CD4-positive, CD25-positive, alpha-beta regulatory T cell (primary cell): ENCODE measurements at regions not wholly inside any gene's neighbourhood (a gene's known extent, or its start where the extent isn't known, plus 50 kb on each side); places are given as distances from the start of the nearest gene placed in this dataset.

ENCODE experiments used
- ATAC-seq, 2 donors: fragments of 150-1000 bp; cut with Tn5 transposase; one replicate each; pipeline ENCODE4 v1.10.0; 2021; ENCODE audit warnings: low read depth in 2 of 2, moderate number of reproducible peaks in 2 of 2, moderate library complexity in 1 of 2
- DNase-seq, 3 donors: peaks; one replicate each; pipeline versions ENCODE4 v3.0.0 to v3.0.0-alpha.2; 2012 to 2022; ENCODE audit warnings: mixed read lengths in 1 of 3
- H3K27ac ChIP-seq: one replicate; pipeline ENCODE4 v1.7.0; 2013; ENCODE audit warnings: mild to moderate bottlenecking, low read length; ENCODE audit not compliant: insufficient read depth, poor library complexity, severe bottlenecking
- H3K27me3 ChIP-seq: one replicate; pipeline ENCODE4 v1.7.0; 2013; ENCODE audit warnings: low read length; ENCODE audit not compliant: control insufficient read depth, insufficient read depth
- H3K36me3 ChIP-seq: one replicate; pipeline ENCODE4 v1.7.0; 2013; ENCODE audit warnings: mild to moderate bottlenecking, low read length, moderate library complexity; ENCODE audit not compliant: control insufficient read depth, insufficient read depth
- H3K4me1 ChIP-seq: 2 replicates; pipeline ENCODE4 v1.7.0; 2013; ENCODE audit warnings: mild to moderate bottlenecking, low read length; ENCODE audit not compliant: insufficient read depth, control insufficient read depth, poor library complexity, severe bottlenecking
- H3K4me3 ChIP-seq: one replicate; pipeline ENCODE4 v1.7.0; 2013; ENCODE audit warnings: low read depth, mild to moderate bottlenecking, low read length, moderate library complexity
- H3K9me3 ChIP-seq, 2 experiments: 1 replicate in 1 of 2; 2 replicates in 1 of 2; pipeline ENCODE4 v1.7.0; 2013; ENCODE audit warnings: low read length in 2 of 2, mild to moderate bottlenecking in 1 of 2, moderate library complexity in 1 of 2; ENCODE audit not compliant: control insufficient read depth in 2 of 2
- H3K27ac Mint-ChIP-seq, 3 donors: one replicate each; pipeline ENCODE4 v1.8.0; 2020 to 2022; ENCODE audit warnings: mild to moderate bottlenecking in 3 of 3, mixed read lengths in 3 of 3, moderate library complexity in 2 of 3
- H3K27me3 Mint-ChIP-seq: one replicate; pipeline ENCODE4 v1.8.0; 2022; ENCODE audit warnings: mild to moderate bottlenecking, mixed read lengths
- H3K36me3 Mint-ChIP-seq: one replicate; pipeline ENCODE4 v1.8.0; 2020; ENCODE audit warnings: mixed read lengths
- H3K4me1 Mint-ChIP-seq, 4 donors: one replicate each; pipeline ENCODE4 v1.8.0; 2020 to 2022; ENCODE audit warnings: mixed read lengths in 4 of 4, mild to moderate bottlenecking in 1 of 4
- H3K4me3 Mint-ChIP-seq, 4 donors: one replicate each; pipeline ENCODE4 v1.8.0; 2020 to 2022; ENCODE audit warnings: mild to moderate bottlenecking in 4 of 4, mixed read lengths in 4 of 4, moderate library complexity in 3 of 4
- H3K9me3 Mint-ChIP-seq, 7 donors: one replicate each; pipeline ENCODE4 v1.8.0; 2020 to 2022; ENCODE audit warnings: mixed read lengths in 7 of 7, mild to moderate bottlenecking in 3 of 7, moderate library complexity in 2 of 7

DNA sequence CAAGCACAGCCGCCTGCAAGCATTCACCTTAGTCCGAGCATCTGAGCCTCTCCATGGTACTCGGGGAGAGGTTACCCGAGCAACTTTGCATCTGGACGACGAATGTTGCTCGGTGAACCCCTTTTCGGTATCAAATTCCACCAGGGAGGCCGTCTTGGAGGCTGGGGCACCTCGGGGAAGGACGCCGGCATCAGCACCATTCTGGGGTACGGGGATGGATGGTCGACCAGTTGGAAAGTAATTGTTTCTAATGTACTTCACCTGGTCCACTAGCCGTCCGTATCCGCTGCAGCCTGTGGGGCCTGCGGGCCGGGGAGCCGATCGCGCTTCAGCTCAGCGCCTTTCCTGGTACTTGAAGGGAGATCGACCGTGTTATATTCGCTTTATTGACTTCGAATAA, 161.7 kb upstream of the RTL1 start:
- Mint-ChIP-seq H3K36me3 (no peaks in the 10 kb centered on the region), H3K4me3 (no peak overlapping the region), H3K9me3 (peaks cover 0 to 2% (median 0%) of the 10 kb centered on the region in 7 donors), H3K27me3 (peaks cover 4% of the 10 kb centered on the region), H3K4me1 (peaks cover 0 to 6% (median 0%) of the 10 kb centered on the region in 4 donors), H3K27ac (no peak overlapping the region)
- no peak overlapping the region for H3K4me3 ChIP-seq
- H3K4me1 ChIP-seq: no peaks in the 10 kb centered on the region
- no peak overlapping the region for H3K27ac ChIP-seq
- H3K9me3 ChIP-seq: no peaks in the 10 kb centered on the region
- no peaks in the 10 kb centered on the region for H3K27me3 ChIP-seq
- no peak for DNase-seq
- no peak for ATAC-seq
- no peaks in the 10 kb centered on the region for H3K36me3 ChIP-seq

DNA sequence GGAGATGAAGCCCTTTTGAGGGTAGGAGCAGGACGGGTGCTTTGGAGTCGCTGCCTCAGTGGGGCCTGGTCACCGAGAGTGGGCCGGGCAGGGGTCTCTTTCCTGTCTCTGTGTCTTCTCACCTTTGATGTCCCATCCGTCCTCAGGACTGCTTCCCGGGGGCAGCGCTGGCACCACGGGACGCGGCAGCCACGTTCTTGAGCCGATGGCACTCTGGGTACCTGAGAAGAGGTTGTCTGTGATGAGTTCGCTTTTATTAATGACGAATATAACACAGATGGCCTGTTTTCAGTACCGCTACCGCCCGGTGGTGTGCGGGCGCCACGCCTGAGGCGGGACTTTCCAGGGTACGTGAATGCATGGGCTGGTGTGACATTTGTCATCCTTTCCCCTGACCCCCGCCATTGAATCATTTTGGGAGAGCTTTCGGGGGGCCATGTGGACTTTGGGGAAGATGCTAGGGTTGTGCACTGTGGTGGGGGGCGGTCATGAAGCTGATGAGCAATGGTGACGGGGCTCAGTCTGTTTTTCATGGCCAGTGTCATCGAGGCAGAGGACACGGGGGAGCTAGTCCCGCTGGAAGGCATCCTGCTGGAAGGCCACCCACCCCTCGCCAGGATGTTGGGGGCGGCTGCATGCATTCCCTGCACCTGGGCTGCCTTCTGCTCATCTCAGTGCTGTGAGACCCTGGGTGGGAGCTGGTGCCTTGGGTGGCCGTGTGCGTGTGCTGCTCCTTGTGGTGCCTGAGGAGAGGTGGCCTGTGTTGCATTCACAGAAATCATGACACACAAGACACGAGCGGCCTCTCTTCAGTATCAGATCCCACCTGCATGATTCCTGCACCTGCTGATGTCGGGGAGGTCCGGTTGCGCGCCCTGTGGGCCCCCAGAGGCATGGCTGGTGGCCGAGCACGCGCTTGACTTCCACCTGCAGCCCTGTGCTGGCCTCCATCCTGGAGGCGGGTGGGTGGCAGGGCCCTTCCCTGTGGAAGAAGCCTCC, 162.5 kb upstream of the RTL1 start:
- Histone ChIP-seq H3K9me3 (no peaks in the 10 kb centered on the region), H3K4me3 (no peak overlapping the region), H3K36me3 (no peaks in the 10 kb centered on the region), H3K27ac (no peak overlapping the region), H3K4me1 (no peaks in the 10 kb centered on the region), H3K27me3 (no peaks in the 10 kb centered on the region)
- peaks cover 4% of the 10 kb centered on the region for H3K27me3 Mint-ChIP-seq
- peaks cover 0 to 6% (median 0%) of the 10 kb centered on the region in 4 donors for H3K4me1 Mint-ChIP-seq
- peaks cover 0 to 2% (median 0%) of the 10 kb centered on the region in 7 donors for H3K9me3 Mint-ChIP-seq
- no peak for ATAC-seq
- H3K27ac Mint-ChIP-seq: no peak overlapping the region
- no peak for DNase-seq
- no peak overlapping the region for H3K4me3 Mint-ChIP-seq
- no peaks in the 10 kb centered on the region for H3K36me3 Mint-ChIP-seq

DNA sequence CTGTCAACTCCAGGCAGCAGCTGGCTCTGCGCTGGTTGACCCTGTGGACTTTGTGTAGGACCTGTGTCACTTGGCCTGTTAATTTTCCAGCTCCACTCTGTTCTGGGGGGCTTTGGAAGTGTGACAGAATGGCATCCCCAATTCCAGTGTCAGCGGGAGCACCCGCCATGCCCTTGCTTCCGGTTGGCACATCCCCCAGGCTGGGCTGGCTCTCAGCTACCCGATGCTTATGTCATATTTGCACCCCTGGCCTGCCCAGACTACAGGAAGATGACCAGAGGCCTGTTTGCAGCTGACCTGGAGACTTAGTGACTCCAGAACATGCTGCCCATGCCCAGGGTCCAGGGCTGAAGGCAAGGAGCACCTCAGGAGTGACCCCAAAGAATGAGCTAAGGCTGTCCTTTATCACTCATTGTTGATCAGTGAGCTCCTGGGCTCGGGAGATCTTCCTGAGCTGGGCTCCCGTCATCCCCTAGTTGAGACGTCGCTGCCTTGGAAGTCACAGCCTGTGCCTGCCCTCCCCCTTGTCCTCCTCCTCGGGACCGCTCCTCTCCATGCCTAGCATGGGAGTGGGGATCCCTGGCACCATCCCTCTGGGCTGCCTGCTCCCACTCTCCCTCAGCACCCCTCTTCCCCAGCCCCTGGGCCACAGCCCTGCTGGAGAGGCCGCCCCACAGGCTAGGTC, 163.4 kb upstream of the RTL1 start:
- Histone ChIP-seq H3K4me1 (no peaks in the 10 kb centered on the region), H3K9me3 (no peaks in the 10 kb centered on the region), H3K36me3 (no peaks in the 10 kb centered on the region), H3K4me3 (no peak overlapping the region), H3K27ac (no peak overlapping the region), H3K27me3 (no peaks in the 10 kb centered on the region)
- ATAC-seq: no peak
- peaks cover 0 to 2% (median 0%) of the 10 kb centered on the region in 7 donors for H3K9me3 Mint-ChIP-seq
- no peak for DNase-seq
- no peak overlapping the region for H3K4me3 Mint-ChIP-seq
- peaks cover 4% of the 10 kb centered on the region for H3K27me3 Mint-ChIP-seq
- peaks cover 0 to 6% (median 0%) of the 10 kb centered on the region in 4 donors for H3K4me1 Mint-ChIP-seq
- H3K36me3 Mint-ChIP-seq: no peaks in the 10 kb centered on the region
- H3K27ac Mint-ChIP-seq: no peak overlapping the region

DNA sequence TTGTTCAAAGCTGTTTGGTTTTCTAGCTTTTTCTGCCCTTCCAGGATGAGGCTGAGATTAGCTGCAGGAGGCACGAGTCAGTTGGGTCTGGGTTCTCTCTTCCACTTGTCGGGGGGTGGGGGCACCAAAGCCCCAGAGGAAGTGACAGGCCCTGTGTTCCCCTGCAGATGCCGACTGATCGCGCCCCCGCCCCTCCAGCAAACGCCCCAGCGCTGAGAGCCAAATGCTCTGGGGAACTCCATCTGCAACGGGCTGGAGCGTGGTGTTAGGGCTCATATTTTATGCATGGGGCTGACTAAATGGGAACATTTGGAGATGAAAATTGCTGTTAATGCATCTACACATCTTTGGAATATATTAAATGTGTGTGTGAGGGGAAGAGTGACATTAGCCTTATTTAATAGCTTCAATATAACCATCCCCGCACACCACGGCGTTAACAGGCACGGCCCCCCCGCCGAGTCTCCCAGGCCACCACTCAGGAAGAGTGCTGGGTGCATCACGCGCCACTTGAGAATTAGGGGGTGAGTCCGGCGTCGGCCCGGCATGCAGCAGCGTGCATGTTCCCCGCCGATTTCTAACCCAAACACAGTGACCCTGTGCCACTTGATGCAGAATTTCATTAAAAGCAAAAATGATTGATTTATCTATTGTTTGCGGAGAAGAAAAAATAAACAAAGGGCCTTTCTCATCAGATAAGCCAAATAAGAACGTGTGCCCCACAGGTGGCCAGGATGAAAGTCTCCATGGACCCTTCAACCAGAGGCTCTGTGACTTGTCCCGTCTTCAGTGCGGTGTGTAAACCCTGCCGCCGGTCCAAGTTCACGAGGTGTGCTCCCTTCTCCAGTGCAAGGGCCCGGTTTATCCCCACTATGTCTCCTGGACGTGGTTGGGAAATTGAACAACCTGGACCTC, 165.0 kb upstream of the RTL1 start:
- peaks cover 4% of the 10 kb centered on the region for H3K27me3 Mint-ChIP-seq
- Histone ChIP-seq H3K4me1 (no peaks in the 10 kb centered on the region), H3K4me3 (no peak overlapping the region), H3K27ac (no peak overlapping the region), H3K27me3 (no peaks in the 10 kb centered on the region), H3K36me3 (no peaks in the 10 kb centered on the region), H3K9me3 (no peaks in the 10 kb centered on the region)
- H3K4me1 Mint-ChIP-seq: no peaks in the 10 kb centered on the region
- peaks cover 0 to 2% (median 0%) of the 10 kb centered on the region in 7 donors for H3K9me3 Mint-ChIP-seq
- H3K36me3 Mint-ChIP-seq: no peaks in the 10 kb centered on the region
- no peak for DNase-seq
- no peak overlapping the region for H3K27ac Mint-ChIP-seq
- no peak overlapping the region for H3K4me3 Mint-ChIP-seq
- no peak for ATAC-seq

DNA sequence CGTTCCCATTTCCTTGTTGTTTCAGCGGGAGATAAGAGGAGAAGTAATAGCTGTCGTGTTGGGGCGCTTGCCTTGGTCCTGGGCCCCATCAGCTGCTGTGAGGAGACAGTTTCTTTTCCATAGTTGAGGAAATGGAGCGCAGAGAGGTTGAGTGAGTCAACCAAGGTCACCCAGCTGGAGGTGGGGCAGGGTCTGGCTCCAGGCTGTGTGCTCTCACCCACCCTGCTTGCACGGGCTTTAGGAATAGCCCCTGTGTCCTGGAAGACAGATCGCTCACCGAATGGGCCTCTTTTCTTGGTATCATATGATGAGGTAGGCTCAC, 165.7 kb upstream of the RTL1 start:
- no peak overlapping the region for H3K4me3 Mint-ChIP-seq
- Histone ChIP-seq H3K27ac (no peak overlapping the region), H3K36me3 (no peaks in the 10 kb centered on the region), H3K9me3 (no peaks in the 10 kb centered on the region), H3K4me3 (no peak overlapping the region), H3K27me3 (no peaks in the 10 kb centered on the region), H3K4me1 (no peaks in the 10 kb centered on the region)
- DNase-seq (no peak), ATAC-seq (no peak)
- no peak overlapping the region for H3K27ac Mint-ChIP-seq
- peaks cover 0 to 2% (median 0%) of the 10 kb centered on the region in 7 donors for H3K9me3 Mint-ChIP-seq
- H3K27me3 Mint-ChIP-seq: peaks cover 4% of the 10 kb centered on the region
- H3K36me3 Mint-ChIP-seq: no peaks in the 10 kb centered on the region
- H3K4me1 Mint-ChIP-seq: no peaks in the 10 kb centered on the region

DNA sequence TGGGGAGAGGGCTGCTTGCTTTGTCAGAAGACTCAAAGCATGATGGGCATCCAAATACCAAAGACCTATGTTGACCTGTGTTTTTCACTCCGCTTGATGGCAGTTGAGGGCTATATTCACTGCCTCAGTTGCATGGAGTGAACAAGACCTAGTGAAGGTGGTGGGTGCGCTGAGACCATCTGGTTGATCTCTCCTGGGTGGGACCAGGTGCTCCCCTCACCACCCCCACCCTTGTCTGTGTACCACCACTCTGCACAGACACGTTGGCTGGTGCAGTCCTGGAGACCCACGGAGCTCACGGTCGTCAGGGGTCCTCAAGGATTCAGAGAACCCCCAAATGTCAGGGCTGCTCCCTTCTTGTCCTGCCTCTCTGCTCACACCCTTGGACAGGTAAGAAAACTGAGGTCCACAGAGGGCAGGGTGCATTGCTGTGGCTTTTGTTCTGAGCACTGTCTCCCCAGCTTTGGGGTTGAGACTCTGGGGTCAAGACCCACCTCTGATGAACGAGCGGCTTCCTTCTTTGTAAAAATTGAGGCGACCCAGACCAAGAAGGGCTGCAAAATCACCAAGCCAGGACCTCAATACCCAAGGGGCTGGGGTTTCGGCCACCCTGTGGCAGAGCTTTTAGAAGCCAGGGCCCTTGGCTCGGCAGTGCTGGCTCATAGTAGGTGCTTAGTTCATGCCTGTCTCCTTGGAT, 166.3 kb upstream of the RTL1 start:
- Histone ChIP-seq H3K27me3 (no peaks in the 10 kb centered on the region), H3K9me3 (no peaks in the 10 kb centered on the region), H3K36me3 (no peaks in the 10 kb centered on the region), H3K4me3 (no peak overlapping the region), H3K27ac (no peak overlapping the region), H3K4me1 (no peaks in the 10 kb centered on the region)
- Mint-ChIP-seq H3K27me3 (peaks cover 7% of the 10 kb centered on the region), H3K4me3 (no peak overlapping the region), H3K4me1 (no peaks in the 10 kb centered on the region), H3K27ac (peak overlapping the region in 1 of 3 donors; percentile 86), H3K9me3 (peaks cover 0 to 2% (median 0%) of the 10 kb centered on the region in 7 donors), H3K36me3 (no peaks in the 10 kb centered on the region)
- DNase-seq: no peak
- ATAC-seq: no peak
